ENCODE measurements at regions not wholly inside any gene's neighbourhood (a gene's known extent, or its start where the extent isn't known, plus 50 kb on each side); places are given as distances from the start of the nearest gene placed in this dataset.

GRCh38 chr5:22986281-22986680 lies 133.1 kb upstream of the CDH12 start:
- TF ChIP-seq CTCF (IDR thresholded peaks at IDR 0.05) (no peak), POLR2A (IDR thresholded peaks at IDR 0.05) (no peak)
- intact Hi-C loops (cut with DNase I), result no loop called here
- no peak overlapping the region for H3K4me3 ChIP-seq (replicated peaks in 1 of 3)
- no peak overlapping the region for H3K27ac ChIP-seq
- no peaks in the 10 kb centered on the region for H3K9me3 ChIP-seq
- no peaks in the 10 kb centered on the region for H3K27me3 ChIP-seq
- no peak for DNase-seq
- H3K36me3 ChIP-seq, result no peaks in the 10 kb centered on the region
- no peaks in the 10 kb centered on the region for H3K4me1 ChIP-seq

GRCh38 chr5:22985446-22985845 lies 132.3 kb upstream of the CDH12 start:
- Histone ChIP-seq H3K4me1 (no peaks in the 10 kb centered on the region), H3K27ac (no peak overlapping the region), H3K4me3 (replicated peaks in 1 of 3) (no peak overlapping the region), H3K27me3 (no peaks in the 10 kb centered on the region), H3K36me3 (no peaks in the 10 kb centered on the region), H3K9me3 (no peaks in the 10 kb centered on the region)
- intact Hi-C loops (cut with DNase I), result no loop called here
- DNase-seq, result no peak
- TF ChIP-seq POLR2A (IDR thresholded peaks at IDR 0.05), result no peak
- TF ChIP-seq CTCF (IDR thresholded peaks at IDR 0.05), result no peak
- WGBS, 2 donors, result 68% methylated on average over 1 of the region's 1 CpG

DNA sequence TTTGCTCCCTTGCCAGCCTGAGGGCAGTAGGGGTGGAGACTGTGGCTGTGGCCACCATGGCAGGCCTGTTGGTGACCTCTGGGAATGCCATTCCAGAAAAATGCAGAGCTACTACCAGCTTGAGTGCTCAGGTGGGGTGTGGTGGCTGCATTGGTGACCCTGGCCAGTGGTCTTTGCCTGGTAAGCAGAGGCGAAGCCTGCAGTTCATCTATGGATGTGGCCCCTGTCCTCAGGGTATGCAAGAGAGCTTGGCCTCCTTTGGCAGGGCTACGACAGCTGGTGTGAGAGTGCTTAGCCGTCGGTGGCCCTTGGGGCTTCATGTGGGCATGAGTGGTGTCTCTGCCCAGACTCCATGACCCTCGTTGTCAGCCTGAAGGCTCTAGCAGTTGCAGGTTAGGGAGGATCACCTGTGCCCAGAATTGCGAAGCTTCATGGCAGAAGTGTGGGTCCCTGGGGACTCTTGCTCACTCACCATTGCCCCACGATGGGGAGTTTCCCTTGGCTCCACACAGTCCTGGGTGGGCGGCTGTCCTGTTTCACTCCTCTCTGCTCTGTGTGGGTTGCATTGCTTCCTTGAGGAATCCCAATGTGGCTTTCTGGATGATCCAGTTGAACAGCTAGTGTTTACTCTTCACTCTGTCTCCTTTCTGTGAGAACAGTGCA lies 117.9 kb upstream of the CDH12 start:
- Histone ChIP-seq H3K4me3 (replicated peaks in 1 of 3) (no peak overlapping the region), H3K9me3 (no peaks in the 10 kb centered on the region), H3K4me1 (no peaks in the 10 kb centered on the region), H3K36me3 (no peaks in the 10 kb centered on the region), H3K27me3 (no peaks in the 10 kb centered on the region), H3K27ac (no peak overlapping the region)
- no peak for DNase-seq
- no peak for TF ChIP-seq POLR2A (IDR thresholded peaks at IDR 0.05)
- TF ChIP-seq CTCF (IDR thresholded peaks at IDR 0.05), result no peak
- intact Hi-C loops (cut with DNase I), result no loop called here
- 91 to 92% methylated on average over 8 of the region's 8 CpGs for WGBS, 2 donors

DNA sequence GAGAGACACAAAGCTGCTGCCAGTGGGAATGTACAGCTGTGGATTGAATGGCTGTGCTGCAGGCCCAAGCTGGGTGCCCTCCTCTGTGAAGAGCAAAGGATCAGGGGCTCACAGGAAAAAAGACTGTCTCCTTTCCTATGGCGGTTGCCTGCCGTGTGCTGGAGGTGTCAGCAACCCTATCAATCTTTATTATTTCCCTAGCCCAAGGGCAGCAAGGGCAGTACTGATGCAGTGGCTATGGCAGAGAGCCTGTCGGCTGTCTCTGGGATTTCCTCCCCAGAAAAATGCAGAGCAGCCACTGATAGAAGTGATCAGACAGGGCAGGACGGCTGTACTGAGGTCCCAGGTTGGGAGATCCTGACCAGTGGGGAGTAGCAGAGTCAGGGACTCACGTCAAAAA lies 117.3 kb upstream of the CDH12 start:
- intact Hi-C loops (cut with DNase I), result no loop called here
- H3K27me3 ChIP-seq, result no peaks in the 10 kb centered on the region
- DNase-seq, result no peak
- H3K27ac ChIP-seq, result no peak overlapping the region
- no peaks in the 10 kb centered on the region for H3K4me1 ChIP-seq
- H3K4me3 ChIP-seq (replicated peaks in 1 of 3), result no peak overlapping the region
- WGBS, 2 donors, result 56 to 89% methylated on average over 3 to 5 of the region's 5 CpGs
- no peak for TF ChIP-seq CTCF (IDR thresholded peaks at IDR 0.05)
- no peak for TF ChIP-seq POLR2A (IDR thresholded peaks at IDR 0.05)
- H3K36me3 ChIP-seq, result no peaks in the 10 kb centered on the region
- H3K9me3 ChIP-seq, result no peaks in the 10 kb centered on the region

GRCh38 chr5:22968386-22968785 lies 115.2 kb upstream of the CDH12 start:
- Histone ChIP-seq H3K4me3 (replicated peaks in 1 of 3) (no peak overlapping the region), H3K4me1 (no peaks in the 10 kb centered on the region), H3K36me3 (no peaks in the 10 kb centered on the region), H3K27ac (no peak overlapping the region), H3K9me3 (no peaks in the 10 kb centered on the region), H3K27me3 (no peaks in the 10 kb centered on the region)
- WGBS, 2 donors, result 85 to 96% methylated on average over 2 of the region's 2 CpGs
- DNase-seq, result no peak
- intact Hi-C loops (cut with DNase I), result no loop called here
- TF ChIP-seq CTCF (IDR thresholded peaks at IDR 0.05) (no peak), POLR2A (IDR thresholded peaks at IDR 0.05) (no peak)

Data from thyroid gland (tissue), 4 donors.